ENCODE measurements at regions not wholly inside any gene's neighbourhood (a gene's known extent, or its start where the extent isn't known, plus 50 kb on each side); places are given as distances from the start of the nearest gene placed in this dataset.

GRCh38 chr10:9735731-9736130 is 1281.9 kb upstream of the CELF2 start:
- no peak for DNase-seq

GRCh38 chr10:9743639-9744038 is 1274.0 kb upstream of the CELF2 start:
- no peak for DNase-seq

GRCh38 chr10:9745158-9745557 is 1272.5 kb upstream of the CELF2 start:
- DNase-seq = no peak

- DNase-seq = no peak
Measured at GRCh38 chr10:9757176-9757575, 1260.5 kb upstream of the CELF2 start.

GRCh38 chr10:9759596-9759995 is 1258.1 kb upstream of the CELF2 start:
- DNase-seq = no peak

GRCh38 chr10:9762966-9763656 is 1254.6 kb upstream of the CELF2 start:
- DNase-seq = no peak

GRCh38 chr10:9766762-9767161 is 1250.9 kb upstream of the CELF2 start:
- DNase-seq = no peak

- DNase-seq = no peak
Measured at GRCh38 chr10:9781666-9782065, 1236.0 kb upstream of the CELF2 start.

GRCh38 chr10:9786101-9786500 is 1231.6 kb upstream of the CELF2 start:
- DNase-seq = no peak

- no peak for DNase-seq
Measured at GRCh38 chr10:9786576-9786975, 1231.1 kb upstream of the CELF2 start.

GRCh38 chr10:9789996-9790395 is 1227.7 kb upstream of the CELF2 start:
- DNase-seq = no peak

- no peak for DNase-seq
Measured at GRCh38 chr10:9792181-9792580, 1225.5 kb upstream of the CELF2 start.

GRCh38 chr10:9796564-9796963 is 1221.1 kb upstream of the CELF2 start:
- no peak for DNase-seq

- DNase-seq = no peak
Measured at GRCh38 chr10:9800011-9800410, 1217.7 kb upstream of the CELF2 start.

- no peak for DNase-seq
Measured at GRCh38 chr10:9800571-9800970, 1217.1 kb upstream of the CELF2 start.

GRCh38 chr10:9807846-9808245 is 1209.8 kb upstream of the CELF2 start:
- DNase-seq = no peak

- no peak for DNase-seq
Measured at GRCh38 chr10:9811601-9812000, 1206.1 kb upstream of the CELF2 start.

GRCh38 chr10:9814285-9814864 is 1203.3 kb upstream of the CELF2 start:
- DNase-seq = no peak

- no peak for DNase-seq
Measured at GRCh38 chr10:9819756-9820494, 1197.7 kb upstream of the CELF2 start.

- DNase-seq = no peak
Measured at GRCh38 chr10:9823268-9823930, 1194.3 kb upstream of the CELF2 start.

GRCh38 chr10:9824631-9825071 is 1193.0 kb upstream of the CELF2 start:
- DNase-seq = no peak

- no peak for DNase-seq
Measured at GRCh38 chr10:9825491-9826018, 1192.1 kb upstream of the CELF2 start.

GRCh38 chr10:9828110-9828509 is 1189.6 kb upstream of the CELF2 start:
- DNase-seq = no peak

Measured in DMS79 treated with DMSO at 0.1 percent for 48 hours (cell line).